ENCODE measurements at regions not wholly inside any gene's neighbourhood (a gene's known extent, or its start where the extent isn't known, plus 50 kb on each side); places are given as distances from the start of the nearest gene placed in this dataset.

DNA sequence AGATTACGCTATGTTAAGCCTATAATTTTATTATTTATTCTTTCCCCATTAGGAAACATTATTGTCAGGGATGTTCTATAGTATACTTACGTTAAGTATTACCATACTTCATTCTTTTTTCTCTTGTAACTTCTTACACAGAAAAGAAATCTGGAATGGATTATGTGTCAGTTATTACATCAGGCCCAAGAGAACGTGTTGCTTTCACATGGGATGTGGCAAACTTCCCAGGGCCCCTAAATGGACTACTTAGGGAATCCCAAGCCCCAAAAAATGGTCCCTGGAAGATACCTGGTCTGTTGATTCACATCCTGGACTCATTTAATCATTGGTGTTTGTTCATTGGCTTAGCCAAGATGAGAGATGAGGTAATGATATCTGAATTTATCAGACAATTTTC lies 249.8 kb downstream of the NRIP1 start:
- TF ChIP-seq POLR2AphosphoS5 (IDR thresholded peaks at IDR 0.05; ENCODE audit: low read depth, low read length) (no peak), TAF1 (IDR thresholded peaks at IDR 0.05; ENCODE audit: borderline replicate concordance, low read depth, low read length) (no peak), POLR2A (IDR thresholded peaks at IDR 0.05; ENCODE audit: low read depth, low read length) (no peak)
